SIG-M5 treated with dmso at 0.1 percent for 504 hours (cell line): ENCODE measurements at regions not wholly inside any gene's neighbourhood (a gene's known extent, or its start where the extent isn't known, plus 50 kb on each side); places are given as distances from the start of the nearest gene placed in this dataset.

Experiments used
- DNase-seq: peaks from one replicate; lab custom pipeline; 2025; ENCODE audit not compliant: unreplicated experiment; lab: John Stamatoyannopoulos, UW

GRCh38 chr4:124333466-124333865, 379.1 kb downstream of the ANKRD50 start:
- no peak for DNase-seq

GRCh38 chr4:124334119-124334518, 378.4 kb downstream of the ANKRD50 start:
- peak; percentile 72 for DNase-seq

DNA sequence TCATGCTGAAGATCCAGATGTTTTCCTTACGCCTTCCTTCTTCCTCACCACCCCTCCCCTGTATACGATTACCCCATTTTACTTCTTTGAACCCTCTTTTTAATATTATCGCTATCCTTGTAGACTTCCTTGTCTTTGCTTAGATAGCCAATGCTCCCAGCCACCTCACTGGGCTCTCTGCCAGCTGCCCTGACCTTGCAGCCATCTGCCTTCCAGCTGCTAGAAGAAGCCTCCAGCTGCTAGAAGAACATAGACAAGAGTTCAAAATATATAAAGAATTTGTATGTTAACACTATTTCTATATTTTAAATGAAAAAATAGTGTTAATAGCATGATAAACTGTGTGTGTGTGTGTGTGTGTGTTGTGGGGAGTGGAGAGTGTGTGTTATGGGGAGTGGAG, 374.7 kb downstream of the ANKRD50 start:
- DNase-seq: no peak

GRCh38 chr4:124343661-124344171, 368.8 kb downstream of the ANKRD50 start:
- DNase-seq: no peak

DNA sequence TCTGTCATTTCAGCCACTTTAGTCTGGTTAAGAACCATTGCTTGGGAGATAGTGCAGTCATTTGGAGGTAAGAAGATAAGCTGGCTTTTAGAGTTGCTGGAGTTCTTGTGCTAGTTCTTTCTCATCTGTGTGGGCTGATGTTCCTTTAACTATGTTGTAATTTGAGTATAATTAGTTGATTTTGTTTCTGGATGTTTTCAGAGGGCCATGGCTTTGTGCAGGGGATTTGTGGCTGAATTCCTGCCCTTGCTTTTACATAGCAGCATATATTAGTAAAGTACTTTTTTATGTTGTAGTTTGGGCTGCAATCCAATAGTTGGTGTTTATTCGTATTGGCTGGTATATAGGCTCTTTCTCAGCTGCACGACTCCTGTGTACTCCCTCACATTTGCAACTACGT, 339.6 kb downstream of the ANKRD50 start:
- DNase-seq: no peak

DNA sequence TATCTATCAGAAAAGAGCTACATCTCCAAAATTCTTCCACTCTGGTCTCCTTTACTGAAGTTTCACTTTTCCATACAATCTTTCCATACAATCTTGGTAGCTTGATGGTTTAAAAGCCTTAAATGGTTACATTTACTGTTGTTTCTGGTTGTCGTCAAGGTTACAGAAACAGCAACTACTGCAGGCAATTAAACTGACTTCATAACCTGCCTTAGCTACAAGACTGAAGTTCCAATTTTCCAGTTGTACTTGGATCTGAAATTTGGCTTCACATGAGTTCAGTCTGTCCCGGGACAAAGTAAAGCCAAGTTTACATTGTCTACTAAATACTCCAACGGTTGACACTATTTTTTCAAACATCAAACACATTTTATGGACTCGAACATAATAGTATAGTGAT, 326.4 kb downstream of the ANKRD50 start:
- no peak for DNase-seq

- no peak for DNase-seq
Observed at GRCh38 chr4:124386648-124387047, 325.9 kb downstream of the ANKRD50 start.

DNA sequence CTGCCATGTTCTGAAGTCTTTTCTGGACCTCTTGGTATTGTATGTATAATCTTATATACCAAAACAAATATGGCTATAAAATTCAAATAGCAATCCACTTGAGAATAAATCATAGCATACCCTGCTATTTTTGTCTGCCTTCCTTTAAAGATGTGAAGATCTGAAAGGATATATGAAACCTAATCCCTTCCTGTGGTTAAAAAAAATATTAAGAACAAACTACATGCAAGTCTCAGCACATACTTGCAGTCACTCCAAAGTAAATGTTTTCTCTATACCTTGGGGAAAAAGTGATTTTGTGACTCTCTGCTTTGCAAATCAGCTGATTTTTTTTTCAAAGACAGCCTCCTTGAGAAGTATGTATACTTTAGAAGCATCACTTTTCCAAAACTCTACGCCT, 322.9 kb downstream of the ANKRD50 start:
- no peak for DNase-seq

DNA sequence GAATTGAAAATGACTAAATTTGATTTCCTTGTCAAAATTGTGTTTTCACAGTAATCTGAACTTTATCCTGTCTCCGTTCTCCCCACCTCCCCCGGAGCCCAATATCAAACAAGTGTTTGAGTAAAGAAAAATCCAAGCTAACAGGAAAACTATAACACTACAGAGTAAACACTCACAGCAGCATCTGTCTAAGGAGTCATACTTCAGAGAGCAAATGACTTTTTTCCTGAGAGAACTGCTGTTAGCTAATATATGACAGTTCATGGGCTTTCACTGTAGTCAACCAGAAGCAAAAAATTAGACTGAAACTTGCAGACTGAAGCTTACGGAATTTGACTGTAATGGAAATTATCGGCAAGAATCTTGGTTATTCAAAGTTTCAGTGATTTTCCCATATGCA, 321.7 kb downstream of the ANKRD50 start:
- DNase-seq: no peak

- no peak for DNase-seq
Observed at GRCh38 chr4:124396333-124396732, 316.2 kb downstream of the ANKRD50 start.

DNA sequence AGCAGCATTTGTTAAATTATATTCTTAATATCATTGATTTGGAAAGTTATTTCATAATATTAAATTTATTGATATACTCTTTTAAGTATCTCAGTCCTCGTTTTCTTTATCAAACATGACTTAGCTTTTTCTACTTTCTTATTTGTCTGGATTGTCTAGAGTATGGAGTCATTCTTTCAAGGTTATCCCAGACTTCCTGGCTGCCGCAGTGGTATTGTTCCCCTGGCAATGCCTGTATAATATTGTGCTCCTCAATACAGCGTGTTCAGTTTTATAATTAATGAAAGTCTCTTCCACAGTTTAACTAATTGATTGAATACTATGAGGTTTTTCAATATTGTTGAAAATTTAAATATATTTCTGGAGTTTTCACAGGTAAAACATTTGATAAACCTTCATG, 310.9 kb downstream of the ANKRD50 start:
- no peak for DNase-seq

GRCh38 chr4:124409044-124409443, 303.5 kb downstream of the ANKRD50 start:
- no peak for DNase-seq

DNA sequence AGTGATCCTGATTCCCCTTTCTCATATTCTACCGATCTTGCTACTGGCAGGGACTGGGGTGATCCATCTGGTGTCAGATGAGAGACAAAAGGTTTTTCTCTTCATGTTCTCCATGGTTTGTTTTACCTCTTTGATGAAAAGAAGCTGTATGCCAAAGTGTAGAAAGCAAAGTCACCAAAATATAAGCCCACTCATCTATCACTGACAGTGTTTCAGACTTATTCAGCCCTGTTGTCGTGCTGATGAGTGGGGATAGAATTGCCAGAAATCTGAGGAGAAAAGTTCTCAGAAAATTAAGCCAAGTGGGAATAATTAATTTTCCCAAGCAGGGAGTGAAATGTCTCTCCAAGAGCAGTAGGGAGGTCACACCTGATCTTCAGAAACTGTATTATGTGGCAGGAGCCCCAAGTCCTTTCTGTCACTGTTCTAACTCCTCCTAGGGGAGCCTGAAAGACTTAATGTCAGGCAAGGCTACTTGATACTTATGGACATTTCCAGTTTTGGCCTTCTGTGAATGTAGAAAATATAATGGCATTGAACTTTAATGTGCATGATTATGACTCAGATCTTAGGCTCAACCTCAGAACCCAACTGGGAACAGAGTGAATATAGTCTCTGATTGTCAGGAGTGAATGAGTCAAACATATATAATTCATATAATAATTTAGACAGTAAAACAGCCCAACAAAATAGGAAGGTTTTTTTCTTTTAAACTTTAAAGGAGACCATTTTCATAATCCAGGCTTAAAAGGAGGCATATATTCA, 298.1 kb downstream of the ANKRD50 start:
- no peak for DNase-seq

DNA sequence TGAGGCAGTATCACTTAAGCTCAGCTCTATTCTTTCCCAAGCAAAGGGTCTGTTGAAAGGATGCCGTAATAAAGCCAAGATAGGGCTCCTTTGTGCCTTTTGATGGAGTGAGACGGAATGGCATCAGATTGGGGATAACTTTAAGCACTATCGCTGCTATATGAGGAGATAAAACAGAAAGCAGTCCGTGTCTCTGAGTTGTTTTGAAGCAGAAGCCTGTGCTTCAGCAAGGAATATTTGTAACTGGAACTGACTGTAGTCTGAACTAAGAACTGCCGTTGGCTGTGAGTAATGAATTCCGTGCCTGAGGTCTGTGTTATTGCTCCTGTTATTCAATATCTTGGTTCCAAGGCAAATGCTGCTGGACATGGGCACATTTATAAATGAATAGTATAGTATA, 297.4 kb downstream of the ANKRD50 start:
- no peak for DNase-seq

GRCh38 chr4:124417371-124417770, 295.2 kb downstream of the ANKRD50 start:
- no peak for DNase-seq

DNA sequence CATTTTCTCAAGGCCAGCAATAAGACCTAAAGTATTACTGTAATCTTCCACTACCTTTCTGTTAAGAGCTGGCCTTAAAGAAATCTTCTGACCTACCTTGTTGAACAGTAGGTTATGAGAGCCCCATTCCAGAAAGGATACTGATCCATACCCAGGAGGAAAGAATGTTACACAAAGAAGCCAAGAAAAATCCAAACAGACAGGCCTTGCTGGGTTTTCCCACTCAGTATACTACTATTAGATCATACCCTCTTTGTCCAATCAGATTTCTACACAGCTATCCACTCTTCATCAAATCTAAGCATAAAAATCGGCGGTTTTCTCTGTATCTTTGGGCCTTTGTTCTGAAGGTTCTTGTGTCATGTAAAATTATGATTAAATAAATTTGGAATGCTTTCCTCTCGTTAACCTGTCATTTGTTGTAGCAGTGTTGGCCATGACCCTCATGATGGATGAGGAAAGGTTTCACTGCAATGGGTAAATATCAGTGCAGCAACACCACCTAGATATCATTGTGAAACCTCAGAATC, 292.3 kb downstream of the ANKRD50 start:
- DNase-seq: no peak

DNA sequence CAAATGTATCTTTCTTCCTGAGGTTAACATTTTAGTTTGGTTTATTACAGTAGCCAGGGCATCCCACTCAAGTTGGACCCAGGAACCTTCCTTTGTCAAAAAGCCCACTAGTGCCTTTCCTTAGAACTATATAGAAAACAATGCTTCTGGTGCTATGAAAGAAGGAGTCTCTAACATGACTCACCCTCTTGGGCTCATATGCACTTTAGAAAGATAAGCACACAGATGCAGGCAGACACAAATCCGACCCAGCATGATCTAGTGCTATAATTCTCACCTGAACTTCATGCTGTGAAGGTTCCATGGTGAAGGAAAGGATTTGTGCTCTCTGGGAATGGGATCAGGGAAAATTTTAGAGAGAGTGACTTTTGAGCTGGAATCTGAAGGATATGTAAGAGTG, 289.4 kb downstream of the ANKRD50 start:
- no peak for DNase-seq

- no peak for DNase-seq
Observed at GRCh38 chr4:124426279-124426678, 286.3 kb downstream of the ANKRD50 start.

DNA sequence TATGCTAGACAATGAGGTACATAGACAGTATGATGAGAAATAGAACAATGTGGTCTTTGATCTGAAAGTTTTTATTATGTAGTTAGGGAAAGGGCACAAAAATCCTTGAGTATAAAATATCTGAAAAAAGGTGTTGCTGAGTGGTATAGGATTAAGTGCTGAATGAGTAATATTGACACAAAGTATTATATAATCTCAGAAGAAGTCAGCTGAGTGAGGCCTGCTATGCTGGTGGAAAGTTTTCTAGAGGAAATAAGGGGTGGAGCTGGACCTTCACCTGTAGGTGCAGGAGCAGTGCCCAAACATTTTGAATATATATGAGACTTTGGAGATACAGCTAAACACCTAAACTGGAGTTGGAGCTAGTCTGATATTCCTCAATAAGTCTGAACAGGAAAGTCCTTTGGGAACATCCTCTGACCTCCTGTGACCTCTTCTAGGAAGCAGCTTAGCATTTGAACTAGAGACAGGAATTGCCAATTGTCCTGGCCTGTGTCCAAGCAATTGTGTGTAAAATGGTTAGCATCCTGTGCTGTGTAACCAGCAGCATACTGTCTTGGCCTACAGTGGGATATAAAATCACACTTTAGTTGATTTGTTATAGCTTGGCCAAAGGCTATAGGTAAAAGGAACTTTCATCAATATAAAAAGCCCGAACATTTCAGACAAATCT, 285.3 kb downstream of the ANKRD50 start:
- DNase-seq: no peak

- no peak for DNase-seq
Observed at GRCh38 chr4:124428648-124429047, 283.9 kb downstream of the ANKRD50 start.

- no peak for DNase-seq
Observed at GRCh38 chr4:124429746-124430250, 282.7 kb downstream of the ANKRD50 start.

DNA sequence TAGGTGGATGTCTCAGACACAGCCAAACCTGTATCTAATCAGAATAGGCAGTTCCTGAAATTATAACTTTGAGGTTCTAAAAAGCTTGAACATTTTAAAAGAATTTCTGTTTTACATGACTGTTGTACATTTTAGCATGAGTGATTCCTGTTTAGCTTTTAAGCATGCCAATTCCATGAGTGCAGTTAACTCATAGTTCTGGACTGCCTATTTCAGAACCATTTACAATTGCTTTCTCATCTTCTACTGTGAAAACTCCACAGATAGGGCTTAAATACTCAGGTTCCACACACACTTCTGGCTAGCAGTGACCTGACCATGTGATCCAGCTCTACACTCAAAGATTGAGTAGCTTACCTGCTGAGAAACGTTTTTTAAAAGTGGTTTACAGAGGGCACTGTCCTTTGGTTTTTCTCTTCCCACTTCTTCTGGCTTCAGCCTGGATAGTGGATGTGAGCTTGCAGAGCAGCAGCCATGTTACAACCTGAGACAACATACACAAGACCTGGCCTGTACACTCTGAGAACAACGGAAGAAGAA, 280.8 kb downstream of the ANKRD50 start:
- DNase-seq: no peak
